GM23338 (cell line): ENCODE measurements at regions not wholly inside any gene's neighbourhood (a gene's known extent, or its start where the extent isn't known, plus 50 kb on each side); places are given as distances from the start of the nearest gene placed in this dataset.

Experiments
- ATAC-seq: fragments of 200-7000 bp; cut with Tn5 transposase; 3 replicates; pipeline ENCODE4 v1.9.1; 2020
- DNase-seq: peaks from one replicate; pipeline ENCODE4 v3.0.0-alpha.2; 2015; ENCODE audit warnings: low spot score
- H2AFZ ChIP-seq: fragments of 200-600 bp; sonication (generic); 2 replicates; pipeline ENCODE4 v1.8.0; 2016; ENCODE audit warnings: antibody characterized with exemption, mild to moderate bottlenecking, moderate library complexity
- H3F3A ChIP-seq: fragments of 200-600 bp; sonication (generic); replicated peaks from 2 replicates; pipeline ENCODE4 v1.8.0; 2017; ENCODE audit warnings: antibody characterized with exemption, mixed run types, low read depth
- H3K27ac ChIP-seq: fragments of 200-600 bp; sonication (generic); 2 replicates; pipeline ENCODE4 v1.6.1; 2016; ENCODE audit warnings: low read depth
- H3K27me3 ChIP-seq: fragments of 200-600 bp; sonication (generic); 2 replicates; pipeline ENCODE4 v1.8.0; 2016; ENCODE audit warnings: mild to moderate bottlenecking, mixed run types, moderate library complexity; ENCODE audit not compliant: insufficient read depth
- H3K36me3 ChIP-seq: fragments of 200-600 bp; sonication (generic); 2 replicates; pipeline ENCODE4 v1.8.0; 2016; ENCODE audit warnings: mild to moderate bottlenecking; ENCODE audit not compliant: insufficient read depth
- H3K4me1 ChIP-seq: fragments of 200-600 bp; sonication (generic); 2 replicates; pipeline ENCODE4 v1.8.0; 2016; ENCODE audit warnings: mild to moderate bottlenecking, moderate library complexity; ENCODE audit not compliant: insufficient read depth
- H3K4me2 ChIP-seq: fragments of 200-600 bp; sonication (generic); 2 replicates; pipeline ENCODE4 v1.7.1; 2017; ENCODE audit warnings: mixed run types
- H3K4me3 ChIP-seq: fragments of 200-600 bp; sonication (generic); 2 replicates; pipeline ENCODE4 v1.6.1; 2016; ENCODE audit warnings: mixed run types
- H3K79me2 ChIP-seq: fragments of 200-600 bp; sonication (generic); replicated peaks from 2 replicates; pipeline ENCODE4 v1.8.0; 2017; ENCODE audit warnings: mild to moderate bottlenecking; ENCODE audit not compliant: insufficient read depth
- H3K9me2 ChIP-seq: fragments of 200-600 bp; sonication (generic); 2 replicates; pipeline ENCODE4 v1.8.0; 2017; ENCODE audit not compliant: insufficient read depth
- H4K20me1 ChIP-seq: fragments of 200-600 bp; sonication (generic); replicated peaks from 2 replicates; pipeline ENCODE4 v1.8.0; 2017; ENCODE audit warnings: mild to moderate bottlenecking; ENCODE audit not compliant: insufficient read depth
- H3K27ac Mint-ChIP-seq: 2 replicates; pipeline ENCODE4 v1.8.0; 2020; ENCODE audit warnings: inconsistent platforms, mild to moderate bottlenecking, moderate library complexity, mixed read lengths
- H3K27me3 Mint-ChIP-seq: 3 replicates; pipeline ENCODE4 v1.8.0; 2022; ENCODE audit warnings: low read depth, mild to moderate bottlenecking, moderate library complexity, mixed read lengths, inconsistent platforms; ENCODE audit not compliant: insufficient read depth, poor library complexity
- H3K36me3 Mint-ChIP-seq: 3 replicates; pipeline ENCODE4 v1.8.0; 2021; ENCODE audit warnings: low read depth, mild to moderate bottlenecking, inconsistent platforms, moderate library complexity, mixed read lengths
- H3K4me1 Mint-ChIP-seq: 3 replicates; pipeline ENCODE4 v1.8.0; 2020; ENCODE audit warnings: mild to moderate bottlenecking, inconsistent platforms, mixed read lengths
- H3K4me3 Mint-ChIP-seq: 3 replicates; pipeline ENCODE4 v1.8.0; 2021; ENCODE audit warnings: moderate library complexity, mild to moderate bottlenecking, inconsistent platforms, mixed read lengths
- H3K9me3 Mint-ChIP-seq: 3 replicates; pipeline ENCODE4 v1.8.0; 2020; ENCODE audit warnings: moderate library complexity, mild to moderate bottlenecking, inconsistent platforms, mixed read lengths
- CTCF ChIP-seq, 2 experiments: fragments of 200-600 bp in 1 of 2; sonication (generic) in 1 of 2; conservative IDR thresholded peaks; 2 replicates each; pipeline versions ENCODE4 v1.5.1 to v1.6.1; 2016 to 2017; ENCODE audit warnings: antibody characterized with exemption in 2 of 2, low read depth in 2 of 2, mild to moderate bottlenecking in 2 of 2, moderate library complexity in 1 of 2
- ETS1 ChIP-seq: IDR thresholded peaks from 2 replicates; pipeline ENCODE4 v1.6.1; 2016; ENCODE audit warnings: antibody characterized with exemption
- EZH2phosphoT487 ChIP-seq: fragments of 200-600 bp; sonication (generic); IDR thresholded peaks from one replicate; pipeline ENCODE4 v1.8.1; 2018; ENCODE audit warnings: antibody characterized with exemption; ENCODE audit not compliant: unreplicated experiment
- JUNB ChIP-seq: IDR thresholded peaks from one replicate; pipeline ENCODE4 v1.6.1; 2016; ENCODE audit warnings: antibody characterized with exemption; ENCODE audit not compliant: unreplicated experiment
- STAT1 ChIP-seq: IDR thresholded peaks from one replicate; pipeline ENCODE4 v1.6.1; 2016; ENCODE audit warnings: antibody characterized with exemption; ENCODE audit not compliant: unreplicated experiment
- ZNF462 ChIP-seq: fragments of 250-450 bp; sonication (Bioruptor Pico); IDR thresholded peaks from 2 replicates; pipeline ENCODE4 v1.5.0; 2020; ENCODE audit warnings: mild to moderate bottlenecking, moderate library complexity

- no peak for TF ChIP-seq ZNF462
- no peak for TF ChIP-seq JUNB
- TF ChIP-seq STAT1: no peak
These were observed 53.9 kb upstream of the SORBS2 start (continued) for GRCh38 chr4:185865901-185866328.

GRCh38 chr4:185867770-185868169, 55.8 kb upstream of the SORBS2 start:
- Histone ChIP-seq H3K4me1 (peaks cover 20% of the 10 kb centered on the region), H3K4me2 (no peak overlapping the region), H3K79me2 (no peaks in the 10 kb centered on the region), H3K4me3 (no peak overlapping the region), H3K27me3 (no peaks in the 10 kb centered on the region), H4K20me1 (no peaks in the 10 kb centered on the region), H3K27ac (no peak overlapping the region), H2AFZ (peak overlapping the region; percentile 79), H3F3A (no peaks in the 10 kb centered on the region), H3K36me3 (no peaks in the 10 kb centered on the region), H3K9me2 (no peaks in the 10 kb centered on the region)
- TF ChIP-seq JUNB (no peak), EZH2phosphoT487 (no peak), ETS1 (no peak), CTCF (conservative IDR thresholded peaks at IDR 0.05; ENCODE audit: low read depth in 2 of 2) (peak in 1 of 2 experiments; percentile 44; a peak in 2 of 4 replicates)
- peak; percentile 24 for DNase-seq
- no peak overlapping the region for H3K27ac Mint-ChIP-seq
- H3K9me3 Mint-ChIP-seq: no peaks in the 10 kb centered on the region
- peaks cover 37% of the 10 kb centered on the region for H3K4me1 Mint-ChIP-seq
- peak; percentile 43 for ATAC-seq
- H3K36me3 Mint-ChIP-seq: no peaks in the 10 kb centered on the region
- H3K4me3 Mint-ChIP-seq: no peak overlapping the region
- peaks cover 4% of the 10 kb centered on the region for H3K27me3 Mint-ChIP-seq
